ENCODE measurements at regions not wholly inside any gene's neighbourhood (a gene's known extent, or its start where the extent isn't known, plus 50 kb on each side); places are given as distances from the start of the nearest gene placed in this dataset.

- peak overlapping the region; percentile 76 for H3K4me3 Mint-ChIP-seq
- H3K4me1 Mint-ChIP-seq: peaks cover 16% of the 10 kb centered on the region
- peak; percentile 74 for TF ChIP-seq CTCF (conservative IDR thresholded peaks at IDR 0.05)
- no peaks in the 10 kb centered on the region for H3K9me3 Mint-ChIP-seq
- no peaks in the 10 kb centered on the region for H3K36me3 Mint-ChIP-seq (ENCODE audit: low read depth)
- peak; percentile 43 for DNase-seq (ENCODE audit: low read depth, low spot score)
- no peak overlapping the region for H3K27ac Mint-ChIP-seq (ENCODE audit: unreplicated experiment)
- H3K27me3 Mint-ChIP-seq (ENCODE audit: low read depth): peaks cover 87% of the 10 kb centered on the region
Measured at GRCh38 chr6:137415127-137415833, 78.9 kb downstream of the OLIG3 start.

GRCh38 chr6:137414599-137414998 is 79.6 kb downstream of the OLIG3 start:
- no peak for TF ChIP-seq CTCF (conservative IDR thresholded peaks at IDR 0.05)
- no peaks in the 10 kb centered on the region for H3K9me3 Mint-ChIP-seq
- H3K27ac Mint-ChIP-seq (ENCODE audit: unreplicated experiment): no peak overlapping the region
- DNase-seq (ENCODE audit: low read depth, low spot score): no peak
- H3K27me3 Mint-ChIP-seq (ENCODE audit: low read depth): peaks cover 92% of the 10 kb centered on the region
- peak overlapping the region; percentile 76 for H3K4me3 Mint-ChIP-seq
- peaks cover 16% of the 10 kb centered on the region for H3K4me1 Mint-ChIP-seq
- no peaks in the 10 kb centered on the region for H3K36me3 Mint-ChIP-seq (ENCODE audit: low read depth)

- H3K9me3 Mint-ChIP-seq: no peaks in the 10 kb centered on the region
- H3K4me3 Mint-ChIP-seq: no peak overlapping the region
- peaks cover 92% of the 10 kb centered on the region for H3K27me3 Mint-ChIP-seq (ENCODE audit: low read depth)
- no peak for TF ChIP-seq CTCF (conservative IDR thresholded peaks at IDR 0.05)
- no peak for DNase-seq (ENCODE audit: low read depth, low spot score)
- no peaks in the 10 kb centered on the region for H3K36me3 Mint-ChIP-seq (ENCODE audit: low read depth)
- H3K27ac Mint-ChIP-seq (ENCODE audit: unreplicated experiment): no peak overlapping the region
- peaks cover 16% of the 10 kb centered on the region for H3K4me1 Mint-ChIP-seq
Measured at GRCh38 chr6:137413482-137413881, 80.7 kb downstream of the OLIG3 start.

- no peak for TF ChIP-seq CTCF (conservative IDR thresholded peaks at IDR 0.05)
- Mint-ChIP-seq H3K36me3 (ENCODE audit: low read depth) (no peaks in the 10 kb centered on the region), H3K27me3 (ENCODE audit: low read depth) (peaks cover 89% of the 10 kb centered on the region), H3K9me3 (peaks cover 6% of the 10 kb centered on the region), H3K4me1 (peaks cover 16% of the 10 kb centered on the region), H3K4me3 (no peak overlapping the region), H3K27ac (ENCODE audit: unreplicated experiment) (no peak overlapping the region)
- no peak for DNase-seq (ENCODE audit: low read depth, low spot score)
Measured at GRCh38 chr6:137412562-137412961, 81.6 kb downstream of the OLIG3 start.

GRCh38 chr6:137409266-137409777 is 84.9 kb downstream of the OLIG3 start:
- Mint-ChIP-seq H3K27me3 (ENCODE audit: low read depth) (peaks cover 81% of the 10 kb centered on the region), H3K9me3 (peaks cover 11% of the 10 kb centered on the region), H3K4me3 (no peak overlapping the region)

More at GRCh38 chr6:137409266-137409777, 84.9 kb downstream of the OLIG3 start:
- H3K4me1 Mint-ChIP-seq: peaks cover 5% of the 10 kb centered on the region
- no peaks in the 10 kb centered on the region for H3K36me3 Mint-ChIP-seq (ENCODE audit: low read depth)
- no peak overlapping the region for H3K27ac Mint-ChIP-seq (ENCODE audit: unreplicated experiment)
- DNase-seq (ENCODE audit: low read depth, low spot score): no peak
- TF ChIP-seq CTCF (conservative IDR thresholded peaks at IDR 0.05): no peak

Data from neural crest cell (in vitro differentiated cells).